ENCODE measurements at regions not wholly inside any gene's neighbourhood (a gene's known extent, or its start where the extent isn't known, plus 50 kb on each side); places are given as distances from the start of the nearest gene placed in this dataset.

- Histone ChIP-seq H4K8ac (ENCODE audit: low read depth, low read length) (no peak overlapping the region), H2AFZ (ENCODE audit: low read length) (no peak overlapping the region), H3K79me1 (ENCODE audit: low read depth, low read length) (no peaks in the 10 kb centered on the region), H4K91ac (ENCODE audit: low read depth, low read length, poor library complexity) (no peak overlapping the region), H3K27ac (replicated peaks; ENCODE audit: low read length) (no peak overlapping the region), H3K14ac (ENCODE audit: low read length) (no peak overlapping the region), H2BK120ac (ENCODE audit: low read depth, low read length) (no peak overlapping the region), H3K36me3 (replicated peaks in 1 of 2; ENCODE audit: control insufficient read depth in 2 of 2, insufficient read depth in 2 of 2, low read length in 2 of 2) (no peaks in the 10 kb centered on the region), H2BK12ac (ENCODE audit: low read length) (no peak overlapping the region), H2BK5ac (ENCODE audit: low read length) (no peak overlapping the region), H3K4me2 (ENCODE audit: insufficient read depth, low read length, poor library complexity, severe bottlenecking) (no peak overlapping the region), H3K4me3 (ENCODE audit: low read length in 2 of 2) (no peak overlapping the region), H3K18ac (ENCODE audit: low read length) (no peak overlapping the region), H3K23ac (ENCODE audit: low read depth, low read length, poor library complexity) (no peak overlapping the region), H3K27me3 (ENCODE audit: control insufficient read depth in 3 of 3, insufficient read depth in 3 of 3, low read depth in 1 of 3, low read length in 3 of 3) (no peaks in the 10 kb centered on the region), H2BK15ac (ENCODE audit: low read length) (no peak overlapping the region), H2AK5ac (ENCODE audit: low read depth, low read length) (no peak overlapping the region), H3K4ac (ENCODE audit: low read length) (no peak overlapping the region), H3K9me3 (replicated peaks in 1 of 2; ENCODE audit: control insufficient read depth in 2 of 2, insufficient read depth in 1 of 2, low read depth in 1 of 2, low read length in 2 of 2) (no peaks in the 10 kb centered on the region), H3K9ac (ENCODE audit: low read depth, low read length, poor library complexity) (no peak overlapping the region), H3K4me1 (ENCODE audit: control insufficient read depth in 2 of 2, insufficient read depth in 1 of 2, low read depth in 1 of 2, low read length in 2 of 2) (peaks cover 0 to 2% of the 10 kb centered on the region in 2 donors)
- no CpG with 5 or more reads among the region's 1 CpG for WGBS, 2 donors (ENCODE audit: extremely low coverage in 2 of 2, insufficient read length in 2 of 2, insufficient replicate concordance in 1 of 2)
- DNase-seq (ENCODE audit: low spot score), result no peak
Measured at GRCh38 chr5:87095787-87096186, 171.9 kb upstream of the RASA1 start.

- Histone ChIP-seq H4K8ac (ENCODE audit: low read depth, low read length) (no peak overlapping the region), H2BK5ac (ENCODE audit: low read length) (no peak overlapping the region), H2BK120ac (ENCODE audit: low read depth, low read length) (no peak overlapping the region), H3K36me3 (replicated peaks in 1 of 2; ENCODE audit: control insufficient read depth in 2 of 2, insufficient read depth in 2 of 2, low read length in 2 of 2) (no peaks in the 10 kb centered on the region), H2AK5ac (ENCODE audit: low read depth, low read length) (no peak overlapping the region), H2BK15ac (ENCODE audit: low read length) (no peak overlapping the region), H4K91ac (ENCODE audit: low read depth, low read length, poor library complexity) (no peak overlapping the region), H3K9me3 (replicated peaks in 1 of 2; ENCODE audit: control insufficient read depth in 2 of 2, insufficient read depth in 1 of 2, low read depth in 1 of 2, low read length in 2 of 2) (no peaks in the 10 kb centered on the region), H3K4me1 (ENCODE audit: control insufficient read depth in 2 of 2, insufficient read depth in 1 of 2, low read depth in 1 of 2, low read length in 2 of 2) (peaks cover 0 to 2% of the 10 kb centered on the region in 2 donors), H3K14ac (ENCODE audit: low read length) (no peak overlapping the region), H3K23ac (ENCODE audit: low read depth, low read length, poor library complexity) (no peak overlapping the region), H3K4me2 (ENCODE audit: insufficient read depth, low read length, poor library complexity, severe bottlenecking) (no peak overlapping the region), H3K27me3 (ENCODE audit: control insufficient read depth in 3 of 3, insufficient read depth in 3 of 3, low read depth in 1 of 3, low read length in 3 of 3) (no peaks in the 10 kb centered on the region), H3K9ac (ENCODE audit: low read depth, low read length, poor library complexity) (no peak overlapping the region), H3K27ac (replicated peaks; ENCODE audit: low read length) (no peak overlapping the region), H3K18ac (ENCODE audit: low read length) (no peak overlapping the region), H3K79me1 (ENCODE audit: low read depth, low read length) (no peaks in the 10 kb centered on the region), H3K4me3 (ENCODE audit: low read length in 2 of 2) (no peak overlapping the region), H3K4ac (ENCODE audit: low read length) (no peak overlapping the region), H2AFZ (ENCODE audit: low read length) (no peak overlapping the region), H2BK12ac (ENCODE audit: low read length) (no peak overlapping the region)
- DNase-seq (ENCODE audit: low spot score), result no peak
- WGBS, 2 donors (ENCODE audit: extremely low coverage in 2 of 2, insufficient read length in 2 of 2, insufficient replicate concordance in 1 of 2), result no CpG with 5 or more reads among the region's 2 CpGs
Measured at GRCh38 chr5:87097664-87098063, 170.0 kb upstream of the RASA1 start.

- Histone ChIP-seq H4K91ac (ENCODE audit: low read depth, low read length, poor library complexity) (no peak overlapping the region), H3K79me1 (ENCODE audit: low read depth, low read length) (no peaks in the 10 kb centered on the region), H2BK120ac (ENCODE audit: low read depth, low read length) (no peak overlapping the region), H3K4me3 (ENCODE audit: low read length in 2 of 2) (no peak overlapping the region), H3K18ac (ENCODE audit: low read length) (no peak overlapping the region), H3K4ac (ENCODE audit: low read length) (no peak overlapping the region), H3K36me3 (replicated peaks in 1 of 2; ENCODE audit: control insufficient read depth in 2 of 2, insufficient read depth in 2 of 2, low read length in 2 of 2) (no peaks in the 10 kb centered on the region), H2BK5ac (ENCODE audit: low read length) (no peak overlapping the region), H3K23ac (ENCODE audit: low read depth, low read length, poor library complexity) (no peak overlapping the region), H4K8ac (ENCODE audit: low read depth, low read length) (no peak overlapping the region), H2AFZ (ENCODE audit: low read length) (no peak overlapping the region), H2BK12ac (ENCODE audit: low read length) (no peak overlapping the region), H3K9ac (ENCODE audit: low read depth, low read length, poor library complexity) (no peak overlapping the region), H2BK15ac (ENCODE audit: low read length) (no peak overlapping the region), H3K9me3 (replicated peaks in 1 of 2; ENCODE audit: control insufficient read depth in 2 of 2, insufficient read depth in 1 of 2, low read depth in 1 of 2, low read length in 2 of 2) (no peaks in the 10 kb centered on the region), H3K14ac (ENCODE audit: low read length) (no peak overlapping the region), H3K4me2 (ENCODE audit: insufficient read depth, low read length, poor library complexity, severe bottlenecking) (no peak overlapping the region), H3K27me3 (ENCODE audit: control insufficient read depth in 3 of 3, insufficient read depth in 3 of 3, low read depth in 1 of 3, low read length in 3 of 3) (no peaks in the 10 kb centered on the region), H2AK5ac (ENCODE audit: low read depth, low read length) (no peak overlapping the region), H3K27ac (replicated peaks; ENCODE audit: low read length) (no peak overlapping the region), H3K4me1 (ENCODE audit: control insufficient read depth in 2 of 2, insufficient read depth in 1 of 2, low read depth in 1 of 2, low read length in 2 of 2) (peaks cover 0 to 2% of the 10 kb centered on the region in 2 donors)
- WGBS, 2 donors (ENCODE audit: extremely low coverage in 2 of 2, insufficient read length in 2 of 2, insufficient replicate concordance in 1 of 2), result no CpG with 5 or more reads among the region's 1 CpG
- DNase-seq (ENCODE audit: low spot score), result no peak
Measured at GRCh38 chr5:87099291-87099839, 168.3 kb upstream of the RASA1 start.

- no peak for DNase-seq (ENCODE audit: low spot score)
- Histone ChIP-seq H2AFZ (ENCODE audit: low read length) (no peak overlapping the region), H3K27me3 (ENCODE audit: control insufficient read depth in 3 of 3, insufficient read depth in 3 of 3, low read depth in 1 of 3, low read length in 3 of 3) (no peaks in the 10 kb centered on the region), H3K18ac (ENCODE audit: low read length) (no peak overlapping the region), H2BK5ac (ENCODE audit: low read length) (no peak overlapping the region), H3K27ac (replicated peaks; ENCODE audit: low read length) (no peak overlapping the region), H4K91ac (ENCODE audit: low read depth, low read length, poor library complexity) (no peak overlapping the region), H2BK12ac (ENCODE audit: low read length) (no peak overlapping the region), H3K9ac (ENCODE audit: low read depth, low read length, poor library complexity) (no peak overlapping the region), H3K4me2 (ENCODE audit: insufficient read depth, low read length, poor library complexity, severe bottlenecking) (no peak overlapping the region), H3K4me1 (ENCODE audit: control insufficient read depth in 2 of 2, insufficient read depth in 1 of 2, low read depth in 1 of 2, low read length in 2 of 2) (peaks cover 0 to 2% of the 10 kb centered on the region in 2 donors), H2AK5ac (ENCODE audit: low read depth, low read length) (no peak overlapping the region), H3K4ac (ENCODE audit: low read length) (no peak overlapping the region), H3K23ac (ENCODE audit: low read depth, low read length, poor library complexity) (no peak overlapping the region), H2BK15ac (ENCODE audit: low read length) (no peak overlapping the region), H3K36me3 (replicated peaks in 1 of 2; ENCODE audit: control insufficient read depth in 2 of 2, insufficient read depth in 2 of 2, low read length in 2 of 2) (no peaks in the 10 kb centered on the region), H3K9me3 (replicated peaks in 1 of 2; ENCODE audit: control insufficient read depth in 2 of 2, insufficient read depth in 1 of 2, low read depth in 1 of 2, low read length in 2 of 2) (no peaks in the 10 kb centered on the region), H2BK120ac (ENCODE audit: low read depth, low read length) (no peak overlapping the region), H3K79me1 (ENCODE audit: low read depth, low read length) (no peaks in the 10 kb centered on the region), H4K8ac (ENCODE audit: low read depth, low read length) (no peak overlapping the region), H3K4me3 (ENCODE audit: low read length in 2 of 2) (no peak overlapping the region), H3K14ac (ENCODE audit: low read length) (no peak overlapping the region)
Measured at GRCh38 chr5:87099968-87100367, 167.7 kb upstream of the RASA1 start.
